SK-N-SH (cell line): ENCODE measurements at regions not wholly inside any gene's neighbourhood (a gene's known extent, or its start where the extent isn't known, plus 50 kb on each side); places are given as distances from the start of the nearest gene placed in this dataset.

Experiments used
- CTCF ChIA-PET: fragments of 300-600, 350-600 bp; formaldehyde crosslinking; extraction: SDS; loops from one replicate; lab custom pipeline; 2021; lab: Yijun Ruan, JAX
- POLR2A ChIA-PET: fragments of 350-600 bp; sonication (Branson Sonifier 250); formaldehyde crosslinking; extraction: SDS; loops from one replicate; lab custom pipeline; 2020; ENCODE audit warnings: antibody characterized with exemption, inconsistent platforms; lab: Yijun Ruan, JAX
- DNase-seq: peaks from one replicate; pipeline ENCODE4 v3.0.0; 2012
- H2AFZ ChIP-seq: fragments of 200-600 bp; sonication (generic); 2 replicates; pipeline ENCODE4 v1.8.1; 2016; ENCODE audit warnings: antibody characterized with exemption, mild to moderate bottlenecking, low read depth
- H3F3A ChIP-seq: fragments of 200-600 bp; sonication (generic); replicated peaks from 2 replicates; pipeline ENCODE3; 2016; ENCODE audit warnings: antibody characterized with exemption, mild to moderate bottlenecking; ENCODE audit not compliant: insufficient read depth
- H3K27ac ChIP-seq, 2 experiments: fragments of 200-500 bp in 1 of 2; fragments of 200-600 bp in 1 of 2; sonication (Bioruptor generic) in 1 of 2; sonication (generic), shearing (Covaris generic) in 1 of 2; 2 replicates each; pipeline versions ENCODE4 v1.5.1 to v1.6.1; 2014 to 2016; ENCODE audit warnings: low read depth in 2 of 2, inconsistent platforms in 1 of 2, low read length in 1 of 2, mild to moderate bottlenecking in 1 of 2, mixed read lengths in 1 of 2
- H3K27me3 ChIP-seq: fragments of 200-600 bp; sonication (generic), shearing (Covaris generic); 2 replicates; pipeline ENCODE4 v1.6.1; 2016; ENCODE audit warnings: mixed run types; ENCODE audit not compliant: insufficient read depth
- H3K36me3 ChIP-seq, 2 experiments: fragments of 200-500 bp in 1 of 2; fragments of 200-600 bp in 1 of 2; sonication (Bioruptor generic) in 1 of 2; sonication (generic) in 1 of 2; replicated peaks in 1 of 2; 2 replicates each; pipeline versions ENCODE3 to v1.5.1; 2014 to 2016; ENCODE audit warnings: low read length in 1 of 2, mild to moderate bottlenecking in 1 of 2; ENCODE audit not compliant: insufficient read depth in 2 of 2, control insufficient read depth in 1 of 2
- H3K4me1 ChIP-seq, 2 experiments: fragments of 200-500 bp in 1 of 2; fragments of 200-600 bp in 1 of 2; sonication (Bioruptor generic) in 1 of 2; sonication (generic), shearing (Covaris generic) in 1 of 2; 2 replicates each; pipeline versions ENCODE4 v1.5.1 to v1.6.1; 2014 to 2016; ENCODE audit warnings: low read depth in 1 of 2, low read length in 1 of 2, mixed run types in 1 of 2; ENCODE audit not compliant: insufficient read depth in 2 of 2, control insufficient read depth in 1 of 2
- H3K4me2 ChIP-seq: fragments of 200-600 bp; sonication (generic), shearing (Covaris generic); 2 replicates; pipeline ENCODE4 v1.6.1; 2017; ENCODE audit warnings: mixed run types
- H3K4me3 ChIP-seq, 2 experiments: fragments of 200-500 bp in 1 of 2; fragments of 200-600 bp in 1 of 2; sonication (Bioruptor generic) in 1 of 2; sonication (generic), shearing (Covaris generic) in 1 of 2; 2 replicates each; pipeline versions ENCODE4 v1.5.1 to v1.8.1; 2014 to 2016; ENCODE audit warnings: low read depth in 2 of 2, inconsistent platforms in 1 of 2, low read length in 1 of 2, mild to moderate bottlenecking in 1 of 2, mixed read lengths in 1 of 2, moderate library complexity in 1 of 2
- H3K79me2 ChIP-seq: fragments of 200-600 bp; sonication (generic); 2 replicates; pipeline ENCODE4 v1.8.1; 2017; ENCODE audit warnings: mild to moderate bottlenecking; ENCODE audit not compliant: insufficient read depth
- H3K9ac ChIP-seq: fragments of 200-600 bp; sonication (generic); 2 replicates; pipeline ENCODE4 v1.6.1; 2017; ENCODE audit warnings: mixed run types
- H3K9me2 ChIP-seq: fragments of 200-600 bp; sonication (generic); 2 replicates; pipeline ENCODE4 v1.6.1; 2017; ENCODE audit warnings: mixed run types
- H3K9me3 ChIP-seq: fragments of 200-600 bp; sonication (generic); 2 replicates; pipeline ENCODE4 v1.6.1; 2017; ENCODE audit warnings: mixed run types, mild to moderate bottlenecking, moderate library complexity
- H4K20me1 ChIP-seq: fragments of 200-600 bp; sonication (generic); 2 replicates; pipeline ENCODE4 v1.6.1; 2017; ENCODE audit warnings: mild to moderate bottlenecking, mixed run types; ENCODE audit not compliant: insufficient read depth
- CHD2 ChIP-seq: fragments of 150-350 bp; IDR thresholded peaks from 2 replicates; pipeline ENCODE4 v1.6.1; 2018; ENCODE audit warnings: low read length; ENCODE audit not compliant: partially characterized antibody
- EZH2phosphoT487 ChIP-seq: fragments of 200-600 bp; sonication (generic); IDR thresholded peaks from 2 replicates; pipeline ENCODE4 v1.6.1; 2017; ENCODE audit warnings: low read depth, mixed run types, mild to moderate bottlenecking, antibody characterized with exemption, moderate library complexity, borderline replicate concordance
- FOXJ3 ChIP-seq: sonication (generic); formaldehyde crosslinking; IDR thresholded peaks from 2 replicates; pipeline ENCODE4 v1.5.1; 2020; ENCODE audit warnings: mild to moderate bottlenecking, missing genetic modification reagents
- GABPA ChIP-seq: IDR thresholded peaks from 2 replicates; pipeline ENCODE4 v1.4.0; 2012; ENCODE audit warnings: low read depth, mild to moderate bottlenecking
- GATA2 ChIP-seq: sonication (generic); formaldehyde crosslinking; IDR thresholded peaks from 2 replicates; pipeline ENCODE4 v1.5.0; 2020; ENCODE audit warnings: mild to moderate bottlenecking, missing genetic modification reagents
- JUND ChIP-seq: IDR thresholded peaks from 2 replicates; pipeline ENCODE4 v1.4.0; 2012
- NFIC ChIP-seq: IDR thresholded peaks from 2 replicates; pipeline ENCODE4 v1.4.0; 2012; ENCODE audit warnings: borderline replicate concordance
- NRF1 ChIP-seq: IDR thresholded peaks from 2 replicates; pipeline ENCODE4 v1.6.1; 2012; ENCODE audit warnings: low read depth, mild to moderate bottlenecking, low read length
- POLR2AphosphoS5 ChIP-seq: IDR thresholded peaks from 2 replicates; pipeline ENCODE4 v1.6.1; 2012; ENCODE audit warnings: low read depth, low read length
- RAD21 ChIP-seq: IDR thresholded peaks from 2 replicates; pipeline ENCODE4 v1.6.1; 2012; ENCODE audit warnings: mild to moderate bottlenecking, low read length
- RCOR1 ChIP-seq: fragments of 150-350 bp; IDR thresholded peaks from 2 replicates; pipeline ENCODE4 v1.6.1; 2017; ENCODE audit warnings: antibody characterized with exemption, low read length
- RFX5 ChIP-seq: IDR thresholded peaks from 2 replicates; pipeline ENCODE4 v1.6.1; 2012; ENCODE audit warnings: mild to moderate bottlenecking, improper control_type of control experiment, low read length
- RXRA ChIP-seq: IDR thresholded peaks from 2 replicates; pipeline ENCODE4 v1.4.0; 2012; ENCODE audit warnings: low read depth, mild to moderate bottlenecking, borderline replicate concordance
- SIN3A ChIP-seq: IDR thresholded peaks from 2 replicates; pipeline ENCODE4 v1.6.1; 2012; ENCODE audit warnings: low read depth, mild to moderate bottlenecking, low read length, moderate library complexity, borderline replicate concordance
- TAF1 ChIP-seq: IDR thresholded peaks from 2 replicates; pipeline ENCODE4 v1.6.1; 2012; ENCODE audit warnings: low read depth, mild to moderate bottlenecking, low read length, moderate library complexity, borderline replicate concordance
- TEAD4 ChIP-seq: IDR thresholded peaks from 2 replicates; pipeline ENCODE4 v1.4.0; 2012; ENCODE audit warnings: mild to moderate bottlenecking, borderline replicate concordance; ENCODE audit not compliant: insufficient read depth
- YY1 ChIP-seq: IDR thresholded peaks from 2 replicates; pipeline ENCODE4 v1.4.0; 2012; ENCODE audit warnings: low read depth, mild to moderate bottlenecking
- WGBS: methylation state at CpG from one replicate; pipeline ENCODE4 v1.1.6; 2017; ENCODE audit warnings: low lambda C conversion rate; 5-methylcytosine and 5-hydroxymethylcytosine counted together
- TF ChIP-seq, protein P1 (sequence below): IDR thresholded peaks from 2 replicates; pipeline ENCODE4 v1.4.0; 2012; ENCODE audit warnings: low read depth, borderline replicate concordance
- TF ChIP-seq, protein P2 (sequence below): IDR thresholded peaks from 2 replicates; pipeline ENCODE4; 2012
- TF ChIP-seq, protein P3 (sequence below): IDR thresholded peaks from 2 replicates; pipeline ENCODE4 v1.4.0; 2012; ENCODE audit warnings: low read depth, borderline replicate concordance
- TF ChIP-seq, protein P4 (sequence below): IDR thresholded peaks from 2 replicates; pipeline ENCODE4 v1.4.0; 2012; ENCODE audit warnings: low read depth
- TF ChIP-seq, protein P5 (sequence below): fragments of 200-600 bp; sonication (generic); IDR thresholded peaks from 2 replicates; pipeline ENCODE4 v1.6.1; 2017; ENCODE audit warnings: antibody characterized with exemption, mild to moderate bottlenecking, moderate library complexity

DNA sequence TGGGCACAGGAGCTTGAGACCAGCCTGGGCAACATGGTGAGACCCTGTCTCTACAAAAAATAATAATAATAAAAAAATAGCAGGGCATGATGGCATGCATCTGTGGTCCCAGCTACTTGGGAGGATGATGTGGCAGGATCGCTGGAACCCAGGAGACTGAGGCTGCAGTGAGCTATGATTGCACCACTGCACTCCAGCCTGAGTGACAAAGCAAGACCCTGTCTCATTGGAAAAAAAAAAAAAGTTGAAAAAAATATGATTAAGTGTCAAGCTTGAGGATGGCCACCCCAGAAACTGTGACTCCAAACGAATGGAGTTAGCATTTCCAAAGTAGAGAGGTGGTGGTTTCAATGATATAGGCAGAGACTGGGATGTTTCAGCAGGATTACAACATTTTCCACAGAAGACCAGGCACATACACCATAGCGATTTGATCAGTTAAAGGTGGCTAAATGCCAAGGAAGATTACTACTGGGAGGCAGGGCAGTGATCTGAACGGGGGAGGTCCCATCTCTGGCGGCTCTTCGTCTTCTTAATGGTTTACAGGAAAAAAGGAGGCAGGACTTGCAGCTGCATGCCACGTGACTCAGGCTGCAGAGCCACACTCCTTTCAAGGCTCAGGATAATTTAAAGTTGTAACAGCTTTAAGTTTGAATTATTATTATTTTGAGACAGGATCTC lies 250.6 kb upstream of the GALNT17 start (continued):
- no peak for TF ChIP-seq GATA2 (CRISPR knock-in tag)
- TF ChIP-seq JUND: no peak
- no peak for TF ChIP-seq TAF1
- TF ChIP-seq CHD2: no peak
- TF ChIP-seq, all 33 proteins: peak for 0

DNA sequence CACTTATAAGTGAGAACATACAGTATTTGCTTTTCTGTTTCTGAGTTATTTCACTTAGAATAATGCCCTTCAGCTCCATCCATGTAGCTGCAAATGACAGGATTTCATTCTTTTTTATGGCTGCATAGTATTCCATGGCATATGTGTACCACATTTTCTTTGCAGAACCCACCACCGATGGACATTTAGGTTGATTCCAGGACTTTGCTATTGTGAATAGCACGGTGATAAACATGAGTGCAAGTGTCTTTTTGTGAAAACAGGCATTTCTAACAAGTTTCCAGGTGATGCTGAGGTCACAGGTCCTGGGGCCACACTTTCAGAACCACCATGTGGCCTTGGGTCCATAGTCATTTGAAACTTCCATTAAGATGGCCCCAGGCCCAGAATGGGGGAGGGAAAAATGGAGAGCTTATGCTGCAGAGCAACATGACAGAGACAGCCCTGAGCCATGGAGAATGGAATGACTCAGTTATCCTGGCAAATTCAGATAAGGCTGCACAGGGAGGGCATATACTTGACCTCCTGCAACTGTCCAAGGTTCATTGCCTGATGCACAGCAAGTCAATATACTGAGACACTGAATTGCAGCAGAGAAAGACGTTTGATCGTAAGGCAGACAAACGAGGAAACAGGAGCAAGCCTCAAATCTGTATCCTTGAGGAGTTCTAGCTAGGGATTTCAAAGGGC lies 248.0 kb upstream of the GALNT17 start:
- Histone ChIP-seq H3K27ac (no peak overlapping the region), H3K4me1 (no peaks in the 10 kb centered on the region), H3K9ac (no peak overlapping the region), H3K36me3 (no peaks in the 10 kb centered on the region), H3K27me3 (no peaks in the 10 kb centered on the region), H3K79me2 (no peaks in the 10 kb centered on the region), H3F3A (no peaks in the 10 kb centered on the region), H3K4me2 (no peak overlapping the region)
- CTCF ChIA-PET: interaction anchor here (1.3 kb wide), 1 partner anchor 26 kb away, joined by 3 read pairs; no protein-coding TSS in a partner anchor
- DNase-seq: no peak
- WGBS: 19% methylated on average over 5 of the region's 5 CpGs
- TF ChIP-seq RFX5 (no peak), SIN3A (no peak), FOXJ3 (CRISPR knock-in tag) (no peak), NFIC (no peak), RXRA (no peak), RAD21 (no peak), TEAD4 (no peak), YY1 (no peak), NRF1 (no peak), POLR2AphosphoS5 (no peak), GABPA (no peak), EZH2phosphoT487 (no peak), RCOR1 (no peak), TAF1 (no peak)
- TF ChIP-seq, protein P1, sequence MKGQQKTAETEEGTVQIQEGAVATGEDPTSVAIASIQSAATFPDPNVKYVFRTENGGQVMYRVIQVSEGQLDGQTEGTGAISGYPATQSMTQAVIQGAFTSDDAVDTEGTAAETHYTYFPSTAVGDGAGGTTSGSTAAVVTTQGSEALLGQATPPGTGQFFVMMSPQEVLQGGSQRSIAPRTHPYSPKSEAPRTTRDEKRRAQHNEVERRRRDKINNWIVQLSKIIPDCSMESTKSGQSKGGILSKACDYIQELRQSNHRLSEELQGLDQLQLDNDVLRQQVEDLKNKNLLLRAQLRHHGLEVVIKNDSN: no peak
- TF ChIP-seq, protein P2, sequence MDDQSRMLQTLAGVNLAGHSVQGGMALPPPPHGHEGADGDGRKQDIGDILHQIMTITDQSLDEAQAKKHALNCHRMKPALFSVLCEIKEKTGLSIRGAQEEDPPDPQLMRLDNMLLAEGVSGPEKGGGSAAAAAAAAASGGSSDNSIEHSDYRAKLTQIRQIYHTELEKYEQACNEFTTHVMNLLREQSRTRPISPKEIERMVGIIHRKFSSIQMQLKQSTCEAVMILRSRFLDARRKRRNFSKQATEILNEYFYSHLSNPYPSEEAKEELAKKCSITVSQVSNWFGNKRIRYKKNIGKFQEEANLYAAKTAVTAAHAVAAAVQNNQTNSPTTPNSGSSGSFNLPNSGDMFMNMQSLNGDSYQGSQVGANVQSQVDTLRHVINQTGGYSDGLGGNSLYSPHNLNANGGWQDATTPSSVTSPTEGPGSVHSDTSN: no peak
- TF ChIP-seq, protein P3, sequence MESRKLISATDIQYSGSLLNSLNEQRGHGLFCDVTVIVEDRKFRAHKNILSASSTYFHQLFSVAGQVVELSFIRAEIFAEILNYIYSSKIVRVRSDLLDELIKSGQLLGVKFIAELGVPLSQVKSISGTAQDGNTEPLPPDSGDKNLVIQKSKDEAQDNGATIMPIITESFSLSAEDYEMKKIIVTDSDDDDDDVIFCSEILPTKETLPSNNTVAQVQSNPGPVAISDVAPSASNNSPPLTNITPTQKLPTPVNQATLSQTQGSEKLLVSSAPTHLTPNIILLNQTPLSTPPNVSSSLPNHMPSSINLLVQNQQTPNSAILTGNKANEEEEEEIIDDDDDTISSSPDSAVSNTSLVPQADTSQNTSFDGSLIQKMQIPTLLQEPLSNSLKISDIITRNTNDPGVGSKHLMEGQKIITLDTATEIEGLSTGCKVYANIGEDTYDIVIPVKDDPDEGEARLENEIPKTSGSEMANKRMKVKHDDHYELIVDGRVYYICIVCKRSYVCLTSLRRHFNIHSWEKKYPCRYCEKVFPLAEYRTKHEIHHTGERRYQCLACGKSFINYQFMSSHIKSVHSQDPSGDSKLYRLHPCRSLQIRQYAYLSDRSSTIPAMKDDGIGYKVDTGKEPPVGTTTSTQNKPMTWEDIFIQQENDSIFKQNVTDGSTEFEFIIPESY: no peak
- TF ChIP-seq, protein P4, sequence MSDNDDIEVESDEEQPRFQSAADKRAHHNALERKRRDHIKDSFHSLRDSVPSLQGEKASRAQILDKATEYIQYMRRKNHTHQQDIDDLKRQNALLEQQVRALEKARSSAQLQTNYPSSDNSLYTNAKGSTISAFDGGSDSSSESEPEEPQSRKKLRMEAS: no peak
- TF ChIP-seq, protein P5, sequence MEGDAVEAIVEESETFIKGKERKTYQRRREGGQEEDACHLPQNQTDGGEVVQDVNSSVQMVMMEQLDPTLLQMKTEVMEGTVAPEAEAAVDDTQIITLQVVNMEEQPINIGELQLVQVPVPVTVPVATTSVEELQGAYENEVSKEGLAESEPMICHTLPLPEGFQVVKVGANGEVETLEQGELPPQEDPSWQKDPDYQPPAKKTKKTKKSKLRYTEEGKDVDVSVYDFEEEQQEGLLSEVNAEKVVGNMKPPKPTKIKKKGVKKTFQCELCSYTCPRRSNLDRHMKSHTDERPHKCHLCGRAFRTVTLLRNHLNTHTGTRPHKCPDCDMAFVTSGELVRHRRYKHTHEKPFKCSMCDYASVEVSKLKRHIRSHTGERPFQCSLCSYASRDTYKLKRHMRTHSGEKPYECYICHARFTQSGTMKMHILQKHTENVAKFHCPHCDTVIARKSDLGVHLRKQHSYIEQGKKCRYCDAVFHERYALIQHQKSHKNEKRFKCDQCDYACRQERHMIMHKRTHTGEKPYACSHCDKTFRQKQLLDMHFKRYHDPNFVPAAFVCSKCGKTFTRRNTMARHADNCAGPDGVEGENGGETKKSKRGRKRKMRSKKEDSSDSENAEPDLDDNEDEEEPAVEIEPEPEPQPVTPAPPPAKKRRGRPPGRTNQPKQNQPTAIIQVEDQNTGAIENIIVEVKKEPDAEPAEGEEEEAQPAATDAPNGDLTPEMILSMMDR: no peak
- TF ChIP-seq, all 33 proteins: peak for 0
- Histone ChIP-seq H2AFZ (no peak overlapping the region), H3K4me3 (no peak overlapping the region), H4K20me1 (no peaks in the 10 kb centered on the region), H3K9me3 (no peaks in the 10 kb centered on the region), H3K9me2 (no peaks in the 10 kb centered on the region)
- POLR2A ChIA-PET: no interaction called here
